GM13977 (cell line): ENCODE measurements at regions not wholly inside any gene's neighbourhood (a gene's known extent, or its start where the extent isn't known, plus 50 kb on each side); places are given as distances from the start of the nearest gene placed in this dataset.
"Not testable (repeated sequence)": the region's sequence is repeated elsewhere in the genome, so short reads cannot be mapped to it uniquely, and the experiment has no call there.

Experiments used
- DNase-seq: peaks from one replicate; pipeline ENCODE4 v3.0.0; 2012; ENCODE audit warnings: low spot score
- CTCF ChIP-seq: IDR thresholded peaks from 2 replicates; pipeline ENCODE4 v1.5.1; 2012; ENCODE audit warnings: mild to moderate bottlenecking, control low read depth; ENCODE audit not compliant: insufficient read depth; ENCODE audit errors: extremely low read depth, missing control alignments
- in situ Hi-C: fragments of 300-500 bp; cut with MboI; formaldehyde crosslinking; loops from one replicate; pipeline ENCODE4 v1.12.0; 2022; ENCODE audit warnings: low sequenced_read_pairs, low pct_unique_long_range_greater_than_20kb, mixed read lengths, inconsistent platforms; ENCODE audit not compliant: unreplicated experiment

GRCh38 chr9:3656224-3656623, 130.4 kb upstream of the RFX3 start:
- in situ Hi-C loops: no loop called here
- DNase-seq: no peak
- no peak for TF ChIP-seq CTCF

GRCh38 chr9:3650994-3651622, 125.3 kb upstream of the RFX3 start:
- TF ChIP-seq CTCF: peak; percentile 30
- peak; percentile 15 for DNase-seq
- in situ Hi-C loops: no loop called here

DNA sequence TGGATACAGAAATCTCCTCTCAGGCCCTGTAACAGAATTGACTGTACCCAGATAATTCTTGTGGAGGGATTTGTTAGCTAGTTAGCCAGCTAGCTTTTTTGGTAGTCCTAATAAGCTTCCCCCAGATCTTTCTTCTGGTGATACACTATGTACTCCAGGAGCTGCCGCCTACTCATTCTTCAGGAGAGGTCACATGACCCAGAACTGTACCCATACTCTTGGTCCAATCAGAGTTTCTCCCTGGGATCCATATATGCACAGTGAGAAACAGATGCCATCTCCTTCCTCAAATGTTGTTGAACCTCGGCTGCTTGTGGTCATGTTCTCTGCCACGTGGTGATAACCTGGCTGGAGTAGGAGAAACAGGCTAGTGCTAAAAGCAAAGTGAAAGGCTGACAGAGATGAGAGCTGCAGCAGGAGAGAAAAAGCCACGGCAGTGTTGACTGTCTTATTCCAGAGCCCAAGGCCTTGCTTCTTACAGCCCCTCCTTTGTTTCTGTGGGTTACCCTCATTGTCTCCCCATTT, 123.0 kb upstream of the RFX3 start:
- no peak for DNase-seq
- no peak for TF ChIP-seq CTCF
- in situ Hi-C loops: loop anchor here (10.0 kb wide), 1 partner anchor 174 kb away; no protein-coding TSS in a partner anchor

GRCh38 chr9:3648266-3648665, 122.5 kb upstream of the RFX3 start:
- in situ Hi-C loops: loop anchor here (10.0 kb wide), 1 partner anchor 173 kb away; no protein-coding TSS in a partner anchor
- DNase-seq: no peak
- no peak for TF ChIP-seq CTCF

DNA sequence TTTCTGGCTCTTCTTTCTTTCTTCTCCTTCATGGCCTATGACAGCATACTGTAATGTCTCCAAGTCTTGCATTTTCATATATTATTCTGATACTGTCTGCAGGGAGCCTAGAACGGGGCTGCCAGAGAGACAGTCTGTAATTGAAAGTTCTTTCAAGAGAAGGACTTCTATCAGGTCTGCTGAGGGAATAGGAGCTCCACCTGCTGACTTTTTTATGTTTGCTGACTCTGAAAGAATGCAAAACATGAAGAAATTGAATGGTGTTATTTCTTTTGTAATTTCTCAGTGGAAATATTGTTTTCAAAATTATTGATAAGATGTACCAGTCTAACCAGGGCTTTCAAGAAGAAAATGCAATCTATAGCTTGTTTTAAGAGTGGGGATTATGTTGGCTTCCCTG, 121.9 kb upstream of the RFX3 start:
- TF ChIP-seq CTCF: peak; percentile 37
- in situ Hi-C loops: loop anchor here (10.0 kb wide), 1 partner anchor 173 kb away; no protein-coding TSS in a partner anchor
- no peak for DNase-seq

DNA sequence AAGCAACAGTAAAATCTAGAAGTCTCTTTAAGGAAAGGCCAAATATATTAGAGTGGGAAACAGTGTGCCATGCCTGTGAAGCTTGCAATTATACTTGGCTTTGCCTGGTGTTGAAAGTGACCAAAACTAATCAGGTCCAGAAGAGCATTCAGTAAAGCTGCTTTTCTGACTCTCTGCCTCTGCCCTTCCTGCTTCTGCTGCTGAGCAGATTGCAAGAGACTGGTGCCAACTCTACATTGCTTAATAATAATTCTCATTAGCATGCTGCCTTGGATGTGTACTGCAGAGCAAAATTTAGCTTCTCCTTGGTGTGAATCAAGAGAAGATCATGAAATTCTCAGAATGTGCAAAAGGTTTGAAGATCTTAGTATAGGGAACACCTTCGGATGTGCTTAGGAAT, 120.4 kb upstream of the RFX3 start:
- in situ Hi-C loops: loop anchor here (10.0 kb wide), 1 partner anchor 171 kb away; no protein-coding TSS in a partner anchor
- DNase-seq: no peak
- no peak for TF ChIP-seq CTCF

DNA sequence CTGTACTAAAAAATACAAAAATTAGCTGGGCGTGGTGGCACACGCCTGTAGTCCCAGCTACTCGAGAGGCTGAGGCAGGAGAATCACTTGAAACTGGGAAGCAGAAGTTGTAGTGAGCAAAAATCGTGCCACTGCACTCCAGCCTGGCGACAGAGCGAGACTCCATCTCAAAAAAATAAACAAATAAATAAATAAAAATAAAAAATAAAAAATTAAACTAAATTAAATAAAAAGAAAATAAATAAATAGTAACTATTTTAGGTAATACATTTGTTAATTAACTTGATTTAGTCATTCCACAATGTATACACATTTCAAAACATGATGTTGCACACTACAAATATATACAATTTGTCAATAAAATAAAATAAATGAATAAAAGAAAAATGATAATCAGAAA, 116.3 kb upstream of the RFX3 start:
- in situ Hi-C loops: loop anchor here (10.0 kb wide), 1 partner anchor 167 kb away; no protein-coding TSS in a partner anchor
- not testable (repeated sequence) for DNase-seq
